HCT116 (cell line): ENCODE measurements at regions not wholly inside any gene's neighbourhood (a gene's known extent, or its start where the extent isn't known, plus 50 kb on each side); places are given as distances from the start of the nearest gene placed in this dataset.

ENCODE experiments used
- ATAC-seq: fragments of 200-7000 bp; cut with Tn5 transposase; 2 replicates; pipeline ENCODE4 v1.9.1; 2020; ENCODE audit warnings: mild to moderate bottlenecking, moderate library complexity
- BruUV-seq: library from RNA; stranded (reverse); fragments of 400-500 nt; replicated peaks from 2 replicates; lab custom pipeline; 2021; lab: Mats Ljungman, UMichigan
- CTCF ChIA-PET: fragments of 300-600 bp; sonication (Branson Sonifier 250); formaldehyde crosslinking; loops from one replicate; lab custom pipeline; 2021; ENCODE audit warnings: antibody characterized with exemption; lab: Charles Lee
- POLR2A ChIA-PET: fragments of 300-600, 350-600 bp; sonication (Branson Sonifier 250); formaldehyde crosslinking; loops from one replicate; lab custom pipeline; 2021; ENCODE audit warnings: antibody characterized with exemption; lab: Charles Lee
- RAD21 ChIA-PET, 2 experiments: fragments of 300-600 bp; sonication (Branson Sonifier 250); formaldehyde crosslinking; loops; one replicate each; lab custom pipeline; 2023; ENCODE audit warnings: low total read pairs in 2 of 2; ENCODE audit not compliant: uncharacterized antibody in 2 of 2, unreplicated experiment in 2 of 2, low non-redundant PET in 1 of 2; lab: Charles Lee
- DNase-seq: peaks from one replicate; pipeline ENCODE4 v3.0.0-alpha.2; 2010; ENCODE audit warnings: low read depth, low spot score
- H2AFZ ChIP-seq: fragments of 200-600 bp; shearing (Covaris generic), sonication (generic); 2 replicates; pipeline ENCODE4 v1.6.1; 2017; ENCODE audit warnings: low read depth, mixed run types, mixed read lengths, antibody characterized with exemption, low read length; ENCODE audit not compliant: poor library complexity, severe bottlenecking
- H3K27ac ChIP-seq: 2 replicates; pipeline ENCODE4 v1.5.1; 2012; ENCODE audit warnings: low read depth, low read length
- H3K27me3 ChIP-seq: fragments of 200-600 bp; sonication (generic); 2 replicates; pipeline ENCODE4 v1.6.1; 2016; ENCODE audit warnings: mixed run types, low read length, mixed read lengths; ENCODE audit not compliant: insufficient read depth
- H3K36me3 ChIP-seq, 2 experiments: fragments of 200-500 bp in 1 of 2; fragments of 200-600 bp in 1 of 2; sonication (Bioruptor generic) in 1 of 2; sonication (generic) in 1 of 2; 2 replicates each; pipeline versions ENCODE4 v1.5.1 to v1.6.1; 2014 to 2016; ENCODE audit warnings: low read length in 2 of 2, inconsistent platforms in 1 of 2, mixed read lengths in 1 of 2, mixed run types in 1 of 2; ENCODE audit not compliant: insufficient read depth in 2 of 2, control insufficient read depth in 1 of 2
- H3K4me1 ChIP-seq, 2 experiments: fragments of 200-600 bp in 1 of 2; sonication (generic) in 1 of 2; 2 replicates each; pipeline versions ENCODE4 v1.5.1 to v1.6.1; 2012 to 2017; ENCODE audit warnings: low read length in 2 of 2, inconsistent platforms in 1 of 2, mild to moderate bottlenecking in 1 of 2, mixed read lengths in 1 of 2, mixed run types in 1 of 2, moderate library complexity in 1 of 2; ENCODE audit not compliant: insufficient read depth in 2 of 2, control insufficient read depth in 1 of 2
- H3K4me2 ChIP-seq: fragments of 200-600 bp; sonication (generic); 2 replicates; pipeline ENCODE4 v1.6.1; 2017; ENCODE audit warnings: mixed run types, low read length, mixed read lengths
- H3K4me3 ChIP-seq, 2 experiments: fragments of 200-600 bp in 1 of 2; sonication (generic) in 1 of 2; replicated peaks in 1 of 2; 2 replicates each; pipeline ENCODE4 v1.5.1; 2011 to 2016; ENCODE audit warnings: low read length in 2 of 2, control low read depth in 1 of 2, low read depth in 1 of 2, mild to moderate bottlenecking in 1 of 2, mixed read lengths in 1 of 2, mixed run types in 1 of 2
- H3K79me2 ChIP-seq: fragments of 200-600 bp; sonication (generic); 2 replicates; pipeline ENCODE4 v1.6.1; 2017; ENCODE audit warnings: mild to moderate bottlenecking, mixed run types, low read length, moderate library complexity, mixed read lengths; ENCODE audit not compliant: insufficient read depth
- H3K9ac ChIP-seq: fragments of 200-600 bp; sonication (generic); 2 replicates; pipeline ENCODE4 v1.6.1; 2016; ENCODE audit warnings: low read length, mixed read lengths
- H3K9me2 ChIP-seq: fragments of 200-600 bp; sonication (generic), shearing (Covaris generic); 2 replicates; pipeline ENCODE4 v1.6.1; 2017; ENCODE audit warnings: mixed run types, mild to moderate bottlenecking, moderate library complexity; ENCODE audit not compliant: insufficient read depth
- H3K9me3 ChIP-seq, 2 experiments: fragments of 200-500 bp in 1 of 2; fragments of 200-600 bp in 1 of 2; sonication (Bioruptor generic) in 1 of 2; sonication (generic) in 1 of 2; 2 replicates each; pipeline ENCODE4 v1.6.1; 2014 to 2017; ENCODE audit warnings: low read length in 2 of 2, mixed read lengths in 2 of 2, inconsistent platforms in 1 of 2, low read depth in 1 of 2, mild to moderate bottlenecking in 1 of 2, mixed run types in 1 of 2, moderate library complexity in 1 of 2; ENCODE audit not compliant: control insufficient read depth in 1 of 2, insufficient read depth in 1 of 2
- H4K20me1 ChIP-seq: fragments of 200-600 bp; sonication (generic), shearing (Covaris generic); 2 replicates; pipeline ENCODE4 v1.6.1; 2017; ENCODE audit warnings: mixed run types, mild to moderate bottlenecking, moderate library complexity; ENCODE audit not compliant: insufficient read depth
- ATF3 ChIP-seq: IDR thresholded peaks from 2 replicates; pipeline ENCODE4 v1.6.1; 2012
- CBX3 ChIP-seq: IDR thresholded peaks from 2 replicates; pipeline ENCODE4 v1.6.1; 2012; ENCODE audit warnings: low read depth
- CEBPB ChIP-seq: IDR thresholded peaks from 2 replicates; pipeline ENCODE4 v1.6.1; 2012; ENCODE audit warnings: low read depth
- CTCF ChIP-seq, 3 experiments: fragments of 200-600 bp in 1 of 3; sonication (generic) in 1 of 3; IDR thresholded peaks in 2 of 3; conservative IDR thresholded peaks in 1 of 3; 2 replicates each; pipeline ENCODE4 v1.5.1; 2012 to 2017; ENCODE audit warnings: low read depth in 2 of 3, low read length in 2 of 3, antibody characterized with exemption in 1 of 3, borderline replicate concordance in 1 of 3, control low read depth in 1 of 3, mild to moderate bottlenecking in 1 of 3, mixed read lengths in 1 of 3, mixed run types in 1 of 3, moderate library complexity in 1 of 3; ENCODE audit not compliant: insufficient read depth in 1 of 3
- EGR1 ChIP-seq: IDR thresholded peaks from 2 replicates; pipeline ENCODE4 v1.6.1; 2012; ENCODE audit warnings: low read depth
- ELF1 ChIP-seq: IDR thresholded peaks from 2 replicates; pipeline ENCODE4 v1.6.1; 2012; ENCODE audit warnings: low read depth, borderline replicate concordance
- JUND ChIP-seq: IDR thresholded peaks from 2 replicates; pipeline ENCODE4 v1.6.1; 2012
- POLR2A ChIP-seq: IDR thresholded peaks from 2 replicates; pipeline ENCODE4 v1.7.0; 2011; ENCODE audit warnings: borderline replicate concordance; ENCODE audit not compliant: insufficient read depth, insufficient read length; ENCODE audit errors: extremely low read depth
- POLR2AphosphoS5 ChIP-seq: IDR thresholded peaks from 2 replicates; pipeline ENCODE4 v1.6.1; 2011; ENCODE audit warnings: mild to moderate bottlenecking, low read depth, low read length, moderate library complexity
- RAD21 ChIP-seq: IDR thresholded peaks from 2 replicates; pipeline ENCODE4 v1.6.1; 2012; ENCODE audit warnings: low read depth, mild to moderate bottlenecking
- ZBTB33 ChIP-seq: IDR thresholded peaks from 2 replicates; pipeline ENCODE4 v1.6.1; 2011; ENCODE audit warnings: mild to moderate bottlenecking, low read length, moderate library complexity; ENCODE audit not compliant: insufficient replicate concordance; ENCODE audit errors: extremely low read depth
- ZFX ChIP-seq: fragments of 450-650 bp; IDR thresholded peaks from 2 replicates; pipeline ENCODE4 v1.6.1; 2017
- intact Hi-C: fragments of 100-400 bp; cut with micrococcal nuclease; formaldehyde crosslinking; loops from 2 replicates; pipeline ENCODE4 v1.10.0; 2022

- TF ChIP-seq EGR1 (no peak), RAD21 (no peak), JUND (no peak), ATF3 (no peak), ZBTB33 (no peak)
- TF ChIP-seq, all 23 proteins: peak for 0
Observed at GRCh38 chr2:191512874-191513273, 165.1 kb upstream of the NABP1 start (continued).

GRCh38 chr2:191514613-191515012 lies 163.3 kb upstream of the NABP1 start:
- no peak overlapping the region for H3K4me2 ChIP-seq
- no peaks in the 10 kb centered on the region for H3K79me2 ChIP-seq
- no peaks in the 10 kb centered on the region for H3K9me2 ChIP-seq
- DNase-seq (no peak), ATAC-seq (no peak)
- ChIA-PET POLR2A (no interaction called here), RAD21 (no interaction called here), CTCF (no interaction called here)
- H2AFZ ChIP-seq = no peak overlapping the region
- no peaks in the 10 kb centered on the region for H3K9me3 ChIP-seq
- no peak overlapping the region for H3K4me3 ChIP-seq
- H4K20me1 ChIP-seq = no peaks in the 10 kb centered on the region
- BruUV-seq = no TSS peak
- H3K4me1 ChIP-seq = no peaks in the 10 kb centered on the region
- no peak overlapping the region for H3K9ac ChIP-seq
- no peaks in the 10 kb centered on the region for H3K36me3 ChIP-seq
- no peak overlapping the region for H3K27ac ChIP-seq
- intact Hi-C loops = loop anchor here (5.0 kb wide), 1 partner anchor 217 kb away; no protein-coding TSS in a partner anchor
- no peaks in the 10 kb centered on the region for H3K27me3 ChIP-seq
- TF ChIP-seq POLR2AphosphoS5 (no peak), JUND (no peak), CTCF (IDR thresholded peaks at IDR 0.05 in 2 of 3, conservative IDR thresholded peaks at IDR 0.05 in 1 of 3; ENCODE audit: borderline replicate concordance in 1 of 3, insufficient read depth in 1 of 3, low read depth in 2 of 3, low read length in 2 of 3) (no peak), POLR2A (no peak), ZFX (no peak), RAD21 (no peak), ELF1 (no peak), CEBPB (no peak), CBX3 (no peak), ATF3 (no peak)
